Mesenchymal stem cell (in vitro differentiated cells and primary cell): ENCODE measurements at regions not wholly inside any gene's neighbourhood (a gene's known extent, or its start where the extent isn't known, plus 50 kb on each side); places are given as distances from the start of the nearest gene placed in this dataset.

Source experiments
- DNase-seq: peaks from one replicate; pipeline ENCODE4 v3.0.0-alpha.2; 2013
- H2AFZ ChIP-seq: one replicate; pipeline ENCODE4 v1.6.1; 2013; ENCODE audit warnings: low read depth, mild to moderate bottlenecking, control low read depth, inconsistent platforms, low read length, moderate library complexity
- H2AK5ac ChIP-seq: 2 replicates; pipeline ENCODE4 v1.6.1; 2013; ENCODE audit warnings: low read length, moderate library complexity, mild to moderate bottlenecking, inconsistent platforms; ENCODE audit not compliant: severe bottlenecking
- H2BK120ac ChIP-seq: one replicate; pipeline ENCODE4 v1.6.1; 2013; ENCODE audit warnings: low read depth, mild to moderate bottlenecking, inconsistent platforms, low read length, moderate library complexity
- H2BK12ac ChIP-seq, 2 experiments: one replicate each; pipeline ENCODE4 v1.6.1; 2013; ENCODE audit warnings: inconsistent platforms in 2 of 2, low read length in 2 of 2, mild to moderate bottlenecking in 2 of 2, moderate library complexity in 2 of 2, control low read depth in 1 of 2
- H2BK15ac ChIP-seq: one replicate; pipeline ENCODE4 v1.6.1; 2013; ENCODE audit warnings: mild to moderate bottlenecking, low read depth, inconsistent platforms; ENCODE audit not compliant: poor library complexity, severe bottlenecking
- H2BK5ac ChIP-seq: 2 replicates; pipeline ENCODE4 v1.6.1; 2013; ENCODE audit warnings: low read depth, mild to moderate bottlenecking, low read length, control low read depth, inconsistent platforms; ENCODE audit not compliant: poor library complexity, severe bottlenecking
- H3K14ac ChIP-seq, 2 experiments: one replicate each; pipeline ENCODE4 v1.6.1; 2013; ENCODE audit warnings: inconsistent platforms in 2 of 2, low read length in 2 of 2, control low read depth in 1 of 2, mild to moderate bottlenecking in 1 of 2, moderate library complexity in 1 of 2
- H3K18ac ChIP-seq, 2 experiments: one replicate each; pipeline ENCODE4 v1.6.1; 2013; ENCODE audit warnings: inconsistent platforms in 2 of 2, low read length in 2 of 2, control low read depth in 1 of 2, low read depth in 1 of 2, mild to moderate bottlenecking in 1 of 2
- H3K23ac ChIP-seq, 2 experiments: one replicate each; pipeline ENCODE4 v1.6.1; 2013; ENCODE audit warnings: inconsistent platforms in 2 of 2, low read length in 2 of 2, mild to moderate bottlenecking in 2 of 2, moderate library complexity in 2 of 2, control low read depth in 1 of 2
- H3K27ac ChIP-seq: 2 replicates; pipeline ENCODE4 v1.5.1; 2013; ENCODE audit warnings: mild to moderate bottlenecking, moderate library complexity, low read length, control low read depth, inconsistent platforms; ENCODE audit not compliant: poor library complexity, severe bottlenecking
- H3K27me3 ChIP-seq, 2 experiments: 2 replicates each; pipeline versions ENCODE4 v1.6.1 to v1.7.0; 2013; ENCODE audit warnings: low read length in 2 of 2, mild to moderate bottlenecking in 2 of 2, moderate library complexity in 2 of 2, control low read depth in 1 of 2, inconsistent platforms in 1 of 2; ENCODE audit not compliant: control insufficient read depth in 1 of 2, insufficient read depth in 1 of 2
- H3K36me3 ChIP-seq, 2 experiments: 2 replicates each; pipeline versions ENCODE4 v1.6.1 to v1.7.0; 2013; ENCODE audit warnings: low read length in 2 of 2, control low read depth in 1 of 2, inconsistent platforms in 1 of 2, low read depth in 1 of 2, mild to moderate bottlenecking in 1 of 2; ENCODE audit not compliant: insufficient read depth in 2 of 2, control insufficient read depth in 1 of 2
- H3K4ac ChIP-seq, 2 experiments: one replicate each; pipeline ENCODE4 v1.6.1; 2013; ENCODE audit warnings: inconsistent platforms in 2 of 2, low read length in 2 of 2, mild to moderate bottlenecking in 2 of 2, moderate library complexity in 2 of 2, control low read depth in 1 of 2, low read depth in 1 of 2
- H3K4me1 ChIP-seq: 2 replicates; pipeline ENCODE4 v1.6.1; 2013; ENCODE audit warnings: low read depth, low read length, control low read depth; ENCODE audit not compliant: control insufficient read depth, insufficient read depth
- H3K4me2 ChIP-seq: 2 replicates; pipeline ENCODE4 v1.6.1; 2013; ENCODE audit warnings: low read length, mild to moderate bottlenecking, inconsistent platforms; ENCODE audit not compliant: poor library complexity, severe bottlenecking
- H3K4me3 ChIP-seq, 2 experiments: 2 replicates each; pipeline versions ENCODE4 v1.5.1 to v1.7.0; 2013; ENCODE audit warnings: low read length in 2 of 2, mild to moderate bottlenecking in 2 of 2, control low read depth in 1 of 2, low read depth in 1 of 2; ENCODE audit not compliant: insufficient read depth in 1 of 2
- H3K79me1 ChIP-seq: replicated peaks from 2 replicates; pipeline ENCODE4 v1.6.1; 2013; ENCODE audit warnings: mild to moderate bottlenecking, control low read depth, low read length, inconsistent platforms; ENCODE audit not compliant: poor library complexity, severe bottlenecking
- H3K9ac ChIP-seq: 2 replicates; pipeline ENCODE4 v1.7.0; 2013; ENCODE audit warnings: mild to moderate bottlenecking, low read length, moderate library complexity
- H3K9me3 ChIP-seq: 2 replicates; pipeline ENCODE4 v1.7.0; 2013; ENCODE audit warnings: mild to moderate bottlenecking, low read length; ENCODE audit not compliant: control insufficient read depth
- H4K8ac ChIP-seq: one replicate; pipeline ENCODE4 v1.6.1; 2013; ENCODE audit warnings: inconsistent platforms, mild to moderate bottlenecking, low read length, moderate library complexity
- H4K91ac ChIP-seq: one replicate; pipeline ENCODE4 v1.6.1; 2013; ENCODE audit warnings: mild to moderate bottlenecking, low read length, inconsistent platforms
- WGBS: methylation state at CpG from one replicate; pipeline ENCODE4 v1.1.7; 2013; ENCODE audit warnings: mixed read lengths; 5-methylcytosine and 5-hydroxymethylcytosine counted together

DNA sequence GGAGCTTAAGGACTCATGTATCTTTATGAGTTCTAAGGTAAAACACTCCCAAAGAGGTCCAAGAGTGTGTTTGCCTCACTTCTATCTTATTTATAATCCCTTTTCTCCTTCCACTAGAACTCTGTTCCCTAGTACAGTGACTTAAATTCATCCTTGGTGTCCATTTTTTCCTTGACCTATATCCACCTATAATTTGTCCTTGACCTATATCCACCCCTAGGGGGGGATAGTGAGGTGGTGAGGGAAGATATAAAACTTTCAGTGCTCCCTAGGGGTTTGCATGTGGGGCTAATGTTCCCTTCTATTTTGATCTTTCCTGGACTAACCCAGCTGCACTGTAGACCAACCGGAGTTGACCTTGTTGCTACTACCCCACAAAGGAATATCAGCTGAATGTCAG is 83.5 kb upstream of the GNAQ start:
- Histone ChIP-seq H3K79me1 (no peaks in the 10 kb centered on the region), H3K18ac (no peak overlapping the region), H3K4me3 (no peak overlapping the region), H2AFZ (peak overlapping the region; percentile 14), H3K9ac (no peak overlapping the region), H3K27me3 (no peaks in the 10 kb centered on the region), H4K8ac (no peak overlapping the region), H3K23ac (no peak overlapping the region), H3K36me3 (no peaks in the 10 kb centered on the region), H2BK120ac (no peak overlapping the region), H2BK5ac (no peak overlapping the region), H2AK5ac (no peak overlapping the region), H3K4me2 (no peak overlapping the region), H3K4me1 (no peaks in the 10 kb centered on the region), H3K27ac (no peak overlapping the region), H2BK15ac (no peak overlapping the region), H2BK12ac (no peak overlapping the region), H4K91ac (no peak overlapping the region), H3K9me3 (no peaks in the 10 kb centered on the region), H3K14ac (no peak overlapping the region), H3K4ac (no peak overlapping the region)
- WGBS, result 65% methylated on average over 1 of the region's 1 CpG
- DNase-seq, result peak; percentile 6

DNA sequence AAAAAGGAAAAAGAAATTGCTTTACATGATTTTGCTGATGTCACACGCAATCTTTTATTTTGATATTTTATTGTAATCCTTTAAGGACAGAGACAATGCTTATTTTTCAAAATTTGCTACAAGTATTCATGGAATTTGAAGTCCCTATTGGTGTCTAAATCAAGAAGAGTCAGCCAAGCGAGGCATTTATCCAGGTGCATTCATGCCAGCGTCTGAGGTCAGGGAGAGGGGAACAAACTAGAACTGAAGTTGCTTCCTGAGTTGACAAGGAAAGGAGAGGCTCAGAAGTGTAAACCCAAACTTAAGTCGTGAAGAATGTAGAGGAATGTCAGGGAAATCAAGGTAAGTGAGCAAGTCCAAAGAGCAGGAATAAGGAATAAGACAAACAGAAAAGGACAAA is 83.0 kb upstream of the GNAQ start:
- no peaks in the 10 kb centered on the region for H3K36me3 ChIP-seq
- no peak overlapping the region for H3K9ac ChIP-seq
- no peak overlapping the region for H3K4ac ChIP-seq
- no peak overlapping the region for H2BK12ac ChIP-seq
- no peaks in the 10 kb centered on the region for H3K4me1 ChIP-seq
- no peak overlapping the region for H2BK5ac ChIP-seq
- H3K79me1 ChIP-seq, result no peaks in the 10 kb centered on the region
- H3K9me3 ChIP-seq, result no peaks in the 10 kb centered on the region
- H3K4me2 ChIP-seq, result no peak overlapping the region
- no peak for DNase-seq
- no peak overlapping the region for H2AK5ac ChIP-seq
- no peaks in the 10 kb centered on the region for H3K27me3 ChIP-seq
- no peak overlapping the region for H4K8ac ChIP-seq
- no peak overlapping the region for H3K18ac ChIP-seq
- H3K27ac ChIP-seq, result no peak overlapping the region
- H3K14ac ChIP-seq, result no peak overlapping the region
- H2BK15ac ChIP-seq, result no peak overlapping the region
- H4K91ac ChIP-seq, result no peak overlapping the region
- H2BK120ac ChIP-seq, result no peak overlapping the region
- H3K4me3 ChIP-seq, result no peak overlapping the region
- no peak overlapping the region for H2AFZ ChIP-seq
- WGBS, result 79% methylated on average over 3 of the region's 4 CpGs
- no peak overlapping the region for H3K23ac ChIP-seq

DNA sequence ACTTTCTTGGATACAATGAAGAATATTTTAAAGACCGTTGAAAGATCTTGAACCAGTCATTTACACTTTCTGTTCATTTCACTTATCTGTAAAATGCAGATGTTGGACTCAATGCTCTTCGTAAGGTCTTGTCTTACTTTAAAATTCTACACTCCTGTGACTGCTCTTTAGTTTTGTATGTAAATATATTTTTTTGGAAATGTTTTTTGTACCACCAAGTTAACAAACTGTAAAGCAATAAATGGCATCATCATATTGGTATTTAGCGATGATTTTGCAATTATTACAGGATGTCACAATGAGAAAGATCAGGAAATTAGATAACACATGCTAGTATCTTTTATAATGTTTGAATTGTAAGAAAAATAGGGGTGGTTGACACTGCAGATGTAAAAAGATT is 80.8 kb upstream of the GNAQ start:
- no peaks in the 10 kb centered on the region for H3K79me1 ChIP-seq
- H3K18ac ChIP-seq, result no peak overlapping the region
- H4K8ac ChIP-seq, result no peak overlapping the region
- no peak overlapping the region for H3K4ac ChIP-seq
- no peak overlapping the region for H3K4me2 ChIP-seq
- no peak for DNase-seq
- H3K23ac ChIP-seq, result no peak overlapping the region
- no peaks in the 10 kb centered on the region for H3K27me3 ChIP-seq
- no peak overlapping the region for H3K27ac ChIP-seq
- no peaks in the 10 kb centered on the region for H3K9me3 ChIP-seq
- WGBS, result 100% methylated on average over 1 of the region's 3 CpGs
- H2AK5ac ChIP-seq, result no peak overlapping the region
- no peak overlapping the region for H3K4me3 ChIP-seq
- no peak overlapping the region for H2BK120ac ChIP-seq
- H2BK12ac ChIP-seq, result no peak overlapping the region
- H4K91ac ChIP-seq, result no peak overlapping the region
- no peak overlapping the region for H2BK15ac ChIP-seq
- H2BK5ac ChIP-seq, result no peak overlapping the region
- H3K36me3 ChIP-seq, result no peaks in the 10 kb centered on the region
- H3K4me1 ChIP-seq, result no peaks in the 10 kb centered on the region
- H2AFZ ChIP-seq, result no peak overlapping the region
- no peak overlapping the region for H3K14ac ChIP-seq
- H3K9ac ChIP-seq, result no peak overlapping the region

DNA sequence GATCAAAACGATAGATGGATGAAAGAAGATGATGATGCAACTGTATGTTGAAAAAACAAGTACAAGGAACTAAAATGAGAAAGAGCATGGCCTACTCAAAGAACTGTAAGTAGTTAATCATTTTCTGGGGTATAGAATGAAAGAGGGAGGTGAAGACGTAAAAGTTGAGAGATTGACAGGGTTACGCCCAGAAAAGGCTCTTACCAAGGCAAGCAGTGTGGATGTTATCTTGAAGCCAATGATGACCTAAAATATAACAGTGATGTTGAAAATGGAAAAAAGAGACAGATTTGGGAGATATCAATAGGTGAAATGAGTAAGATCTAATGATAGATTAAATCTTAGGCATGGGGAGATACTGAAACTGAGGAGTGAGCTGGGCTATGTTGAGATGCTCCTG is 80.4 kb upstream of the GNAQ start:
- Histone ChIP-seq H3K9ac (no peak overlapping the region), H2BK5ac (no peak overlapping the region), H3K14ac (no peak overlapping the region), H2BK12ac (no peak overlapping the region), H2AFZ (no peak overlapping the region), H3K4me3 (no peak overlapping the region), H4K8ac (no peak overlapping the region), H2BK120ac (no peak overlapping the region), H3K36me3 (no peaks in the 10 kb centered on the region), H2AK5ac (no peak overlapping the region), H3K23ac (no peak overlapping the region), H3K9me3 (no peaks in the 10 kb centered on the region), H3K4ac (no peak overlapping the region), H3K4me2 (no peak overlapping the region), H3K79me1 (no peaks in the 10 kb centered on the region), H4K91ac (no peak overlapping the region), H3K18ac (no peak overlapping the region), H3K4me1 (no peaks in the 10 kb centered on the region), H2BK15ac (no peak overlapping the region), H3K27me3 (no peaks in the 10 kb centered on the region), H3K27ac (no peak overlapping the region)
- 92% methylated on average over 3 of the region's 3 CpGs for WGBS
- DNase-seq, result no peak
